ENCODE measurements at regions not wholly inside any gene's neighbourhood (a gene's known extent, or its start where the extent isn't known, plus 50 kb on each side); places are given as distances from the start of the nearest gene placed in this dataset.

DNA sequence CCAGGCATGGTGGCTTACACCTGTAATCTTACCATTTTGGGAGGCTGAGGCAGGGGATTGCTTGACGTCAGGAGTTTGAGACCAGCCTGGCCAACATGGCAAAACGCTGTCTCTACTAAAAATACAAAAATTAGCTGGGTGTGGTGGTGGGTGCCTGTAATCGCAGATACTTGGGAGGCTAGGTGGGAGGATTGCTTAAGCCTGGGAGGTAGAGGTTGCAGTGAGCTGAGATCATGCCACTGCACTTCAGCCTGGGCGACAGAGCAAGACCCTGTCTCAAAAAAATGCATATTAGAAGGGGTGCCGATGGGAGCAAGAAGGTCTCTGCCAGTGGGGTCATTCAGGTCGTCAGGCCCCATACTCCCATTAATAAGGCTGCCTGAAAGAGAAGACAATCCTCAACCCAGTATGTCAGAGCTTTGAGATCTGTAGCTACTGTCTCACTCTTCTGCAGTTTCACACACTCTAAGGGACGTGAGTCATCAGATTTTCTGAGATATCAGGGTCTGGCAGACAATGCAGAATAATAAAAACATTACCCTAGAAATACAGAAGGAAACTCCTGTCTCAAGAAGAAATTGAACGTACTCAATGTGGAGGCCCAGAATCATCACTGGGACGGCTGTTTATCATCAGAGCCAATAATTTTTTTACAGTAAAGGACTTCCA lies 176.7 kb upstream of the FAT1 start:
- TF ChIP-seq, protein P1, sequence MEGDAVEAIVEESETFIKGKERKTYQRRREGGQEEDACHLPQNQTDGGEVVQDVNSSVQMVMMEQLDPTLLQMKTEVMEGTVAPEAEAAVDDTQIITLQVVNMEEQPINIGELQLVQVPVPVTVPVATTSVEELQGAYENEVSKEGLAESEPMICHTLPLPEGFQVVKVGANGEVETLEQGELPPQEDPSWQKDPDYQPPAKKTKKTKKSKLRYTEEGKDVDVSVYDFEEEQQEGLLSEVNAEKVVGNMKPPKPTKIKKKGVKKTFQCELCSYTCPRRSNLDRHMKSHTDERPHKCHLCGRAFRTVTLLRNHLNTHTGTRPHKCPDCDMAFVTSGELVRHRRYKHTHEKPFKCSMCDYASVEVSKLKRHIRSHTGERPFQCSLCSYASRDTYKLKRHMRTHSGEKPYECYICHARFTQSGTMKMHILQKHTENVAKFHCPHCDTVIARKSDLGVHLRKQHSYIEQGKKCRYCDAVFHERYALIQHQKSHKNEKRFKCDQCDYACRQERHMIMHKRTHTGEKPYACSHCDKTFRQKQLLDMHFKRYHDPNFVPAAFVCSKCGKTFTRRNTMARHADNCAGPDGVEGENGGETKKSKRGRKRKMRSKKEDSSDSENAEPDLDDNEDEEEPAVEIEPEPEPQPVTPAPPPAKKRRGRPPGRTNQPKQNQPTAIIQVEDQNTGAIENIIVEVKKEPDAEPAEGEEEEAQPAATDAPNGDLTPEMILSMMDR (IDR thresholded peaks at IDR 0.05): no peak
- TF ChIP-seq POLR2A (IDR thresholded peaks at IDR 0.05): no peak

All from body of pancreas (tissue), 4 donors.